AG04450 (cell line): ENCODE measurements at regions not wholly inside any gene's neighbourhood (a gene's known extent, or its start where the extent isn't known, plus 50 kb on each side); places are given as distances from the start of the nearest gene placed in this dataset.
"Not testable (repeated sequence)": the region's sequence is repeated elsewhere in the genome, so short reads cannot be mapped to it uniquely, and the experiment has no call there.

Experiments used
- CTCF ChIA-PET: fragments of 300-600, 350-600 bp; formaldehyde crosslinking; extraction: SDS; loops from one replicate; lab custom pipeline; 2022; ENCODE audit warnings: antibody characterized with exemption, inconsistent platforms; lab: Charles Lee
- POLR2A ChIA-PET: fragments of 350-600 bp; formaldehyde crosslinking; extraction: SDS; loops from one replicate; lab custom pipeline; 2021; ENCODE audit warnings: antibody characterized with exemption, inconsistent platforms; lab: Yijun Ruan, JAX
- DNase-seq: peaks from one replicate; pipeline ENCODE4 v3.0.0-alpha.2; 2011; ENCODE audit warnings: low read depth, low spot score
- H3K27ac ChIP-seq: one replicate; pipeline ENCODE4 v1.5.1; 2012; ENCODE audit warnings: low read depth, low read length, control low read depth
- H3K27me3 ChIP-seq: one replicate; pipeline ENCODE4 v1.6.0; 2012; ENCODE audit warnings: low read length; ENCODE audit not compliant: control insufficient read depth, insufficient read depth
- H3K4me3 ChIP-seq: 2 replicates; pipeline ENCODE4 v1.5.1; 2011; ENCODE audit warnings: mild to moderate bottlenecking, low read depth, low read length, control low read depth
- H3K9me3 ChIP-seq: 2 replicates; pipeline ENCODE4 v1.5.1; 2012; ENCODE audit warnings: low read length; ENCODE audit not compliant: control insufficient read depth, insufficient read depth
- TF ChIP-seq, protein P1 (sequence below): IDR thresholded peaks from 2 replicates; pipeline ENCODE4 v1.5.1; 2011; ENCODE audit warnings: low read depth, low read length, control low read depth, inconsistent platforms

DNA sequence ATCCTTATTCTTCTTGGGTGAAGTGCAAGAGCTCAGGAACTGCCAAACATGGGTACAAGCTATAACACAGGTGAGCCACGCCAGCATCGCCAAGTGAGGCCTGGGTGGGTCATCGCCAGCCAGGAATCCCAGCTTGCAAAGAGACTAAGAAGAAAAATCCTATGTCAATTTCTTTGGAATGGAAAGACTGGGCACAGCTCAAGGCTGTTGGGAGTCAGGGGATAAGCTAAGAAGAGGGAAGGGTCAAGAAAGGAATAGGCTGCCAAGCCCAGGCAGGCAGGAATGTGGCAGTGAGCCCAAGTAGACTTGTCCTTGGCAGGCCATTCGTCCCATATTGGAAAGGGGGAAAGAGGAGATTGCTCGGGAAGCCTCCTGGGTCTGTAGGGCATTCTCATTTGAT, 191.4 kb upstream of the CDH5 start:
- ChIA-PET POLR2A (no interaction called here), CTCF (no interaction called here)
- TF ChIP-seq, protein P1, sequence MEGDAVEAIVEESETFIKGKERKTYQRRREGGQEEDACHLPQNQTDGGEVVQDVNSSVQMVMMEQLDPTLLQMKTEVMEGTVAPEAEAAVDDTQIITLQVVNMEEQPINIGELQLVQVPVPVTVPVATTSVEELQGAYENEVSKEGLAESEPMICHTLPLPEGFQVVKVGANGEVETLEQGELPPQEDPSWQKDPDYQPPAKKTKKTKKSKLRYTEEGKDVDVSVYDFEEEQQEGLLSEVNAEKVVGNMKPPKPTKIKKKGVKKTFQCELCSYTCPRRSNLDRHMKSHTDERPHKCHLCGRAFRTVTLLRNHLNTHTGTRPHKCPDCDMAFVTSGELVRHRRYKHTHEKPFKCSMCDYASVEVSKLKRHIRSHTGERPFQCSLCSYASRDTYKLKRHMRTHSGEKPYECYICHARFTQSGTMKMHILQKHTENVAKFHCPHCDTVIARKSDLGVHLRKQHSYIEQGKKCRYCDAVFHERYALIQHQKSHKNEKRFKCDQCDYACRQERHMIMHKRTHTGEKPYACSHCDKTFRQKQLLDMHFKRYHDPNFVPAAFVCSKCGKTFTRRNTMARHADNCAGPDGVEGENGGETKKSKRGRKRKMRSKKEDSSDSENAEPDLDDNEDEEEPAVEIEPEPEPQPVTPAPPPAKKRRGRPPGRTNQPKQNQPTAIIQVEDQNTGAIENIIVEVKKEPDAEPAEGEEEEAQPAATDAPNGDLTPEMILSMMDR, result no peak
- H3K27me3 ChIP-seq, result peaks cover 8% of the 10 kb centered on the region
- no peak overlapping the region for H3K27ac ChIP-seq
- H3K9me3 ChIP-seq, result peaks cover 5% of the 10 kb centered on the region; the same call in 1 of the 2 replicates
- no peak for DNase-seq
- no peak overlapping the region for H3K4me3 ChIP-seq

DNA sequence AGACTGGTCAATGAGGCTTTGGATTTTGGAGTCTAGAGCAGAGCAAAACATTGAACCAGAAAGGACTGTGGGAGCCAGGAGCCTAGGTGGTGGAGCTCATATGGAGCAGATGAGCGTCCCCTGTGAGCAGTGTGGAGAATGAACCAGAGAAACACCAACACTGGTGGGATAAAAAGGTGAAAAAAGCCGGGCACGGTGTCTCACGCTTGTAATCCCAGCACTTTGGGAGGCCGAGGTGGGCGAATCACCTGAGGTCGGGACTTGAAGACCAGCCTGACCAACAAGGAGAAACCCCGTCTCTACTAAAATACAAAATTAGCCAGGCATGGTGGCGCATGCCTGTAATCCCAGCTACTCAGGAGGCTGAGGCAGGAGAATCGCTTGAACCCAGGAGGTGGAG, 192.7 kb upstream of the CDH5 start:
- DNase-seq, H3K4me3 ChIP-seq, H3K27ac ChIP-seq, H3K27me3 ChIP-seq, POLR2A ChIA-PET, H3K9me3 ChIP-seq: not testable (repeated sequence)
- CTCF ChIA-PET, result interaction anchor here (0.7 kb wide), 1 partner anchor 19 kb away, joined by 3 read pairs; no protein-coding TSS in a partner anchor

GRCh38 chr16:66173181-66173580, 193.3 kb upstream of the CDH5 start:
- H3K9me3 ChIP-seq, H3K27me3 ChIP-seq, POLR2A ChIA-PET, H3K4me3 ChIP-seq, H3K27ac ChIP-seq, DNase-seq: not testable (repeated sequence)
- CTCF ChIA-PET, result interaction anchor here (0.7 kb wide), 1 partner anchor 18 kb away, joined by 3 read pairs; no protein-coding TSS in a partner anchor

DNA sequence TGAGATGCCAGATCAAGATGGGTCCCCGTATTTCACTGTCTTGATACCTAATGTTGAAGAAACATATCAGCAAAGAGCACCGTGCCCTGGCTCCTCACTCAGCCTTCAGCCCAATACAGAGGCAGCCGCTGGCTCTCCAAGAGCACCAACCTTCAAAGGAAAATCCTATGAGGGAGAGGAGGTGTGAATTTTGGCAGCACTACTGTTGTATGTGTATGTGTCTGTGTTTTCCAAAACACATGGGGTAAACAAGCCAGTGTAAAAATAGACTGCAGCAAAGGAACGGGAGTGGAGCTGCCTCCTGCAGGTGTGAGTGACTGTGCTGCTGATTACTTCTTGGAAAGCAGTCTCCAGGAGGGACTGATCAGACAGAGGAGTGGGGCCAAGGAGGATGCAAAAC, 194.0 kb upstream of the CDH5 start:
- Histone ChIP-seq H3K9me3 (no peaks in the 10 kb centered on the region), H3K4me3 (no peak overlapping the region), H3K27ac (no peak overlapping the region), H3K27me3 (peaks cover 8% of the 10 kb centered on the region)
- no peak for DNase-seq
- ChIA-PET CTCF (no interaction called here), POLR2A (no interaction called here)
- TF ChIP-seq, protein P1, result no peak

DNA sequence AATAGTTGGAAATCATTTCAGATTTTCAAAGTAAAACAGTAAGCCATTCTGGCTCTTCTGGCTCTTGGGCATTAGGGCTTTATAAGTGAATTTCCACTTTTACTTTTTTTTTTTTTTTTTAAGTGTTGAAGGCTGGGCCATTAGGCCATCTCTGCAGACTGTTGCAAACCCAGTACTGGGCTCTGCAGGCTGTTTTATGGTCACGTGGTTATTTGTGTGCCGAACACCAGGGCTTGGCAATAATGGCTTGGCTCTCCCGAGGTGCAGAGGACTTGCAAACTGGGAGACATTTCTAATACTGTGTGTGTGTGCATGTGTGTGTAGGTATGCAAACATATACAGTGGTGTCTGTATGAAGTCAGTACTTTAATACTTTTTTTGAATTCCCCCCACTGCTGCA, 194.9 kb upstream of the CDH5 start:
- Histone ChIP-seq H3K27me3 (peaks cover 8% of the 10 kb centered on the region), H3K4me3 (no peak overlapping the region), H3K27ac (no peak overlapping the region), H3K9me3 (peaks cover 4% of the 10 kb centered on the region; the same call in 1 of the 2 replicates)
- TF ChIP-seq, protein P1, result no peak
- ChIA-PET POLR2A (no interaction called here), CTCF (no interaction called here)
- DNase-seq, result no peak

DNA sequence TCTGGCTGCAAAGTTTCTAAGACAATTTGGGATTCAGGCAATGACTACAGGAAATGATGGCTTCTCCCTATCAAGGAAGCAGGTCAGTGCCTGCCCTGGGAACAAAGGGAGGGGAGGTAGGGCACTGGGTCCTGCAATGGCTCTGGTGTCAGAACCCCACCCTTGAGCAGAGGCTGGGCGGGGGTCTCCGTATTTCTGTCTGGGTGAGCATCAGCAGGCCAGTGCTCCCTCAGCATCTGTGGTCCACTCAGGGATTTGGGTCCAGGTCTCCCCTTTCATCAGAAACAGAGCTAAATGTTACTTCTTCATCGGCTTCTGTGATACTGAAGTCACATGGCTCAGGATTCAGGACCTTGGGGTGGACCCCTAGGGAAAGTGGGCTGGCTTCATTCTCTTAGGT, 195.5 kb upstream of the CDH5 start:
- TF ChIP-seq, protein P1, result no peak
- peaks cover 6% of the 10 kb centered on the region; the same call in 1 of the 2 replicates for H3K9me3 ChIP-seq
- ChIA-PET CTCF (no interaction called here), POLR2A (no interaction called here)
- no peak overlapping the region for H3K27ac ChIP-seq
- H3K4me3 ChIP-seq, result no peak overlapping the region
- no peak for DNase-seq
- peaks cover 6% of the 10 kb centered on the region for H3K27me3 ChIP-seq
